ENCODE measurements at regions not wholly inside any gene's neighbourhood (a gene's known extent, or its start where the extent isn't known, plus 50 kb on each side); places are given as distances from the start of the nearest gene placed in this dataset.
A peak's percentile ranks its signal among the peaks of the same experiment; 100 is the strongest.
"Not testable (repeated sequence)": the region's sequence is repeated elsewhere in the genome, so short reads cannot be mapped to it uniquely, and the experiment has no call there.

DNA sequence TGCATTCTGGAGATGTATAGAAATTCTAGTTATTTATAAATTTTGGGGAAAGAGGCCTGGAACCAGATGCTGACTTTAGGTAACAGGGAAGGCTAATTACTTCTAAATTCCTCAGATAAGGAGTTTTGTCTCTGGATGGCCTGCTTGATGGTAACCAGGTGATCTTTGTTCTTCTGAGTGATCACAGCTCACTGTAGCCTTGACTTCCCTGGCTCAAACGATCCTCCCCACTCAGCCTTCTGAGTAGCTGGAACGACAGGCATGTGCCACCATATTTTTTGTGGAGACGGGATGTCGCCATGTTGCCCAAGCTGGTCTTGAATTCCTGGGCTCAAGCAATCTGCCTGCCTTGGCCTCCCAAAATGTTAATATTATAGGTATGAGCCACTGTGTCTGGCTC lies 54.4 kb upstream of the MSH6 start:
- H3K4me3 Mint-ChIP-seq: no peak overlapping the region
- H3K36me3 Mint-ChIP-seq (ENCODE audit: insufficient read depth): no peaks in the 10 kb centered on the region
- no peaks in the 10 kb centered on the region for H3K27me3 Mint-ChIP-seq
- no peaks in the 10 kb centered on the region for H3K9me3 Mint-ChIP-seq
- ATAC-seq (replicated peaks; ENCODE audit: extremely low read depth, poor library complexity, severe bottlenecking) (no peak), DNase-seq (ENCODE audit: low spot score in 2 of 2) (no peak)
- no peak overlapping the region for H3K27ac Mint-ChIP-seq (ENCODE audit: low read depth)
- H3K4me1 Mint-ChIP-seq: no peaks in the 10 kb centered on the region

DNA sequence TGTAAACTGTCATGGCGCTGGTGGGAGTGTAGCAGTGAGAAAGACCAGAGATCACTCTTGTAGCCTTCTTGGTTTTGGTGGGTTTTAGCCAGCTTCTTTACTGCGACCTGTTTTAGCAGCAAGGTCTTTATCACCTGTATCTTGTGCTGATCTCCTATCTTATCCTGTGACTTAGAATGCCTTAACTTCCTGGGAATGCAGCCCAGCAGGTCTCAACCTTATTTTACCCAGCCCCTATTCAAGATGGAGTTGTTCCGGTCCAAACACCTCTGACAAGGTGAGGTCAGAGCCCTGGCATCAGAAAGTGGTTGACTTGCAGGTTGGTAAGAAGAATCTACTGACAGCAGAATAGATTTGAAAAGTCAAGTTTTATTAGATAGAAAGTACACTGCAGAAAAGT lies 55.0 kb upstream of the MSH6 start:
- no peak for ATAC-seq (replicated peaks; ENCODE audit: extremely low read depth, poor library complexity, severe bottlenecking)
- H3K9me3 Mint-ChIP-seq: no peaks in the 10 kb centered on the region
- no peak for DNase-seq (ENCODE audit: low spot score in 2 of 2)
- no peak overlapping the region for H3K4me3 Mint-ChIP-seq
- no peaks in the 10 kb centered on the region for H3K27me3 Mint-ChIP-seq
- H3K36me3 Mint-ChIP-seq (ENCODE audit: insufficient read depth): no peaks in the 10 kb centered on the region
- no peaks in the 10 kb centered on the region for H3K4me1 Mint-ChIP-seq
- H3K27ac Mint-ChIP-seq (ENCODE audit: low read depth): no peak overlapping the region

DNA sequence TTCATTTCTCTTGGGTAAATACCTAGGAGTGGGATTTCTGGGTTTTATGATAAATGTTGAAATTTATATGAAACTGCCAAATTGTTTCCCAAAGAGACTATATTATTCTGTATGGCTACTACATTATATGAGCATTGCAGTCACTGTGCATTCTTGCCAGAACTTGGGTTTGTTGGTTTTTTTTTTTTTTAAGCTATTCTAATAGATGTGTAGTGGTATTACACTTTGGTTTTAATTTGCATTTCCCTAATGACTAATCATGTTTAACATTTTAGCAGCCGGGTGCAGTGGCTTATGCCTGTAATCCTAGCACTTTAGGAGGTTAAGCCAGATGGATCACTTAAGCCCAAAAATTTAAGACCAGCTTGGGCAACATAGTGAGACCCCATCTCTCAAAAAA lies 56.0 kb upstream of the MSH6 start:
- H3K4me1 Mint-ChIP-seq; ATAC-seq (replicated peaks; ENCODE audit: extremely low read depth, poor library complexity, severe bottlenecking); H3K27ac Mint-ChIP-seq (ENCODE audit: low read depth); H3K27me3 Mint-ChIP-seq; H3K4me3 Mint-ChIP-seq; DNase-seq (ENCODE audit: low spot score in 2 of 2); H3K9me3 Mint-ChIP-seq; H3K36me3 Mint-ChIP-seq (ENCODE audit: insufficient read depth): not testable (repeated sequence)

DNA sequence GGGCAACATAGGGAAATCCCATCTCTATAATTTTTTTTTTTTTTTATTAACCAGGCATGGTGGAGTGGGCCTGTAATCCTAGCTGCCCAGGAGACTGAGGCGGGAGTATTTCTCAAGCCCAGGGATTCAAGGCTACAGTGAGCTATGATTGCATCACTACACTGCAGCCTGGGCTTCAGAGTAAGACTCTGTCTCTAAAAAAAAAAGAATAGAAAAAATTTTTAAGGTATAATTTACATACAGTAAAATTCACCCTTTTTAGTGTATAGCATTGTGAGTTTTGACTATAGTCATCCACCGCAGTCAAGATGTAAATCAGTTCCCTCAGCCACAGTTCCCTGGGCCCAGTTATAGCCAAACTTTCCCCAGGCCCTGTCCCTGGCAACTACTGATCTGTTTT lies 57.1 kb upstream of the MSH6 start:
- ATAC-seq (replicated peaks; ENCODE audit: extremely low read depth, poor library complexity, severe bottlenecking) (no peak), DNase-seq (ENCODE audit: low spot score in 2 of 2) (no peak)
- Mint-ChIP-seq H3K4me3 (no peak overlapping the region), H3K27ac (ENCODE audit: low read depth) (no peak overlapping the region), H3K9me3 (no peaks in the 10 kb centered on the region), H3K36me3 (ENCODE audit: insufficient read depth) (no peaks in the 10 kb centered on the region), H3K4me1 (no peaks in the 10 kb centered on the region), H3K27me3 (no peaks in the 10 kb centered on the region)

DNA sequence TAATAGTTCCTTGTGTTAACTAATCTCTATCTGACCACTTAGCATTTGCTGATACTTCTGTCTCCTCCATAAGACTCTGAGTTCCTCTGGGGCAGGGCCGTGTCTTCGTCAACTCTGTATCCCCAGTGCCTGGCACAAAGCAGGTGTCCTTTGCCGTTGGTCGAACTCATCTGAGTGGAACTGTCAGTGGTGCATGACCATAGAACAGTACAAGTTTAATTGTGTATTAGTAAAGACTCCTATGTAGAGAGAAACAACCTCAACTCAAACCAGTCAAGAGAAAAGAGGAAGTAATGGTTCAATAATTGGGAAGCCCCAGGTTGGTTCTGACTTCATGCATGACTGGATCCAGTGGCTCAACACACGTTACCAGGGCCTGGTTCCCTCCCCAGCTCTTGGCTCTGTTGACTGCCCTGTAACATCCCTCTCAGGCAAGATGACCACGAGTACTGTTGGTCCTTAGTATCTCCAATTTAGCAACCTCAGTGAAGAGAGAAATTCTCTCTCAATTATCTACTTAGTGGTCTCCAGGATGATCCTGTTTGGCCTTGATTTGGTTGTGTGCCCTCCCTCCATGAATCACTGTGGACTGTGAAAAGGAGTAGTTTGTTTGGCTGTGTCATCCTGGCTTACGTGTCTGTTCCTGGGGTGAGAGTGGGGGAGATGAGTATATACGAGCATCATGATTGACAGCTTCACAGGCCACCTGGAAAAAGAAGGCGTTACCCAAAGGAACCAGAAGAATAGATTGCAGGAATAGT lies 58.5 kb upstream of the MSH6 start:
- H3K9me3 Mint-ChIP-seq: no peaks in the 10 kb centered on the region
- no peak for DNase-seq (ENCODE audit: low spot score in 2 of 2)
- H3K4me3 Mint-ChIP-seq: no peak overlapping the region
- H3K27ac Mint-ChIP-seq (ENCODE audit: low read depth): no peak overlapping the region
- no peaks in the 10 kb centered on the region for H3K27me3 Mint-ChIP-seq
- ATAC-seq (replicated peaks; ENCODE audit: extremely low read depth, poor library complexity, severe bottlenecking): peak; percentile 66
- H3K4me1 Mint-ChIP-seq: no peaks in the 10 kb centered on the region
- no peaks in the 10 kb centered on the region for H3K36me3 Mint-ChIP-seq (ENCODE audit: insufficient read depth)

DNA sequence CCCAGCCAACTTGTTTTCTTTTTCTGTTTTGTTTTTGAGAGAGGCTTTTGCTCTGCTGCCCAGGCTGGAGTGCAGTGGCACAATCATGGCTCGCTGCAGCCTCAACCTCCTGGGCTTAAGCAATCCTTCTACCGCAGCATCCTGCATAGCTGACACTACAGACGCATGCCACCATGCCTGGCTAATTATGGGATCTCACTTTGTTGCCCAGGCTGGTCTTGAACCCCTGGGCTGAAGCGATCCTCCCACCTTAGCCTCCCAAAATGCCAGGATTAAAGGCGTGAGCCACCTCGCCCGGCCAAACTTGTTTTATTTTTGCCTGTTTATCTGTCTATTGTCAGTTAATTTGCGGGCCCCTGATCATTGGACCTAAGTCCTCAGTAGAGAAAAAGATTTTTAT lies 61.6 kb upstream of the MSH6 start:
- DNase-seq (ENCODE audit: low spot score in 2 of 2) (no peak), ATAC-seq (replicated peaks; ENCODE audit: extremely low read depth, poor library complexity, severe bottlenecking) (no peak)
- no peaks in the 10 kb centered on the region for H3K27me3 Mint-ChIP-seq
- H3K9me3 Mint-ChIP-seq: no peaks in the 10 kb centered on the region
- no peak overlapping the region for H3K4me3 Mint-ChIP-seq
- no peaks in the 10 kb centered on the region for H3K36me3 Mint-ChIP-seq (ENCODE audit: insufficient read depth)
- no peak overlapping the region for H3K27ac Mint-ChIP-seq (ENCODE audit: low read depth)
- no peaks in the 10 kb centered on the region for H3K4me1 Mint-ChIP-seq

DNA sequence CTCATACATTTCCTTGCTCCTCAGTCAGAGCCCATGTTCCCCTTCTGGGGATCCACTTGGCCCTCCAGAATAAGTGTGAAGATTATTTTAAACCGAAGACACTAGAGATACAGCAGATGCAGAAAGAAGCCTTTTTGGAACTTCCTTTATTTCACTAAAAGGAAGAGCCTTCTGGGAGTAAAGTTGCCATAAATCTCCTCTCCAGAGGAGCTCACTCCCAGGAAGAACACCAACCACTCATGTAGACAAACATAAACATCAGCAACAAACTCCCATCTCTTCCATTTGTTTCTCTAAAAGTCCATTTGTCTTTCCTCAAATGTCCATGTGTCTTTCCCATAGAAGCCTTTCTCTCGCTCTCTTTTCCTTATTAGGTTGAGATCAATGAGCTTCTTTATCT lies 62.4 kb upstream of the MSH6 start:
- no peaks in the 10 kb centered on the region for H3K9me3 Mint-ChIP-seq
- H3K27me3 Mint-ChIP-seq: no peaks in the 10 kb centered on the region

DNA sequence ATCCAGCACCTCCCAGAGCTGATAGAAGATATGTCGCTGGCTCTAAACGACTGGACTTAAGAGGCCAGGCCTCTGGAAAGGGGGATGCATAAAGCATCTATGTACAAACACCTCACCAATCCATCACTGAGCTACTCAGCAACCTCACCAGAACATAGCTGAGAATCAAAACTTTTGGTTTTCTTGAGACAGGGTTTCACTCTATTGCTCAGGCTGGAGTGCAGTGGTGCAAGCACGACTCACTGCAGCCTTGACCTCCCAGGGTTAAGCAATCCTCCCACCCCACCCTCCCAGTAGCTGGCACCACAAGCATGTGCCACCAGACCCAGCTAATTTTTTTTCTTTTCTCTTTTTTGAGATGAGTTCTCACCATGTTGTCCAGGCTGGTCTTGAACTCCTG lies 62.9 kb upstream of the MSH6 start:
- H3K9me3 Mint-ChIP-seq: no peaks in the 10 kb centered on the region
- H3K4me3 Mint-ChIP-seq: no peak overlapping the region
- no peak for ATAC-seq (replicated peaks; ENCODE audit: extremely low read depth, poor library complexity, severe bottlenecking)
- no peak for DNase-seq (ENCODE audit: low spot score in 2 of 2)
- H3K4me1 Mint-ChIP-seq: no peaks in the 10 kb centered on the region
- no peak overlapping the region for H3K27ac Mint-ChIP-seq (ENCODE audit: low read depth)
- H3K27me3 Mint-ChIP-seq: no peaks in the 10 kb centered on the region
- H3K36me3 Mint-ChIP-seq (ENCODE audit: insufficient read depth): no peaks in the 10 kb centered on the region

More for the DNA sequence above, 62.4 kb upstream of the MSH6 start:
- Mint-ChIP-seq H3K4me3 (no peak overlapping the region), H3K36me3 (ENCODE audit: insufficient read depth) (no peaks in the 10 kb centered on the region), H3K4me1 (no peaks in the 10 kb centered on the region), H3K27ac (ENCODE audit: low read depth) (no peak overlapping the region)
- ATAC-seq (replicated peaks; ENCODE audit: extremely low read depth, poor library complexity, severe bottlenecking): no peak
- no peak for DNase-seq (ENCODE audit: low spot score in 2 of 2)

DNA sequence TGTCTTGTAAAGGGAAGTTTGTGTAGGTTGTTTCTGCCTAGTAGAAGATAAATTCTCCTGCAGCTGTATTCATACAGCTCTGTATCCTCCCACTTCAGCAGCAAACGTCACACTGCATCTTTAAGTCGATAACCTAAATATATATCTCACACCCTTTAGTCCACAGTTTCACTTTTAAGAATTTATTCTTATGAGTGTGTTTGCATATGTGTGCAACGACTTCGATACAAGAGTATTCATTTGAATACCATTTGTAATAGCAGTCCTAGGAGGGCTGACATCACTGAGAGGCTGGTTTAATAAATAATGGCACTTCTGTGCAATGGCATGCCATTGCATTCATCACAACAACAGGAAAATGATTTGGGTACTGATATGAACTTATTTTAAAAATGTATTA lies 63.8 kb upstream of the MSH6 start:
- Mint-ChIP-seq H3K9me3 (no peaks in the 10 kb centered on the region), H3K27ac (ENCODE audit: low read depth) (peak overlapping the region; percentile 16), H3K4me1 (no peaks in the 10 kb centered on the region), H3K36me3 (ENCODE audit: insufficient read depth) (no peaks in the 10 kb centered on the region), H3K27me3 (no peaks in the 10 kb centered on the region), H3K4me3 (no peak overlapping the region)
- no peak for ATAC-seq (replicated peaks; ENCODE audit: extremely low read depth, poor library complexity, severe bottlenecking)
- no peak for DNase-seq (ENCODE audit: low spot score in 2 of 2)

DNA sequence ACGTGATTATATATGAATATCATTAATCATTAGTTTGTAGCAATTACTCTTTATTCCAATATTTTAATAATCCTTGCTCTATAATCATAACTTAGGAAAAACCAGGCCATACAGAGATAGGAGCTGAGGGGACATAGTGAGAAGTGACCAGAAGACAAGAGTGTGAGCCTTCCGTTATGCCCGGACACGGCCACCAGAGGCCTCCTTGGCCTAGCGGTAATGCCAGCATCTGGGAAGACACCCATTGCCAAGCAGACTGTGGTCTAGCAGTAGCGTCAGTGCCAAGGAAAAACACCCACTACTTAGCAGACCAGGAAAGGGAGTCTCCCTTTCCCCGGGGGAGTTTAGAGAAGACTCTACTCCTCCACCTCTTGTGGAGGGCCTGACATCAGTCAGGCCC lies 66.6 kb upstream of the MSH6 start:
- H3K4me3 Mint-ChIP-seq; ATAC-seq (replicated peaks; ENCODE audit: extremely low read depth, poor library complexity, severe bottlenecking); H3K9me3 Mint-ChIP-seq; H3K27me3 Mint-ChIP-seq; H3K4me1 Mint-ChIP-seq; H3K36me3 Mint-ChIP-seq (ENCODE audit: insufficient read depth); DNase-seq (ENCODE audit: low spot score in 2 of 2); H3K27ac Mint-ChIP-seq (ENCODE audit: low read depth): not testable (repeated sequence)

DNA sequence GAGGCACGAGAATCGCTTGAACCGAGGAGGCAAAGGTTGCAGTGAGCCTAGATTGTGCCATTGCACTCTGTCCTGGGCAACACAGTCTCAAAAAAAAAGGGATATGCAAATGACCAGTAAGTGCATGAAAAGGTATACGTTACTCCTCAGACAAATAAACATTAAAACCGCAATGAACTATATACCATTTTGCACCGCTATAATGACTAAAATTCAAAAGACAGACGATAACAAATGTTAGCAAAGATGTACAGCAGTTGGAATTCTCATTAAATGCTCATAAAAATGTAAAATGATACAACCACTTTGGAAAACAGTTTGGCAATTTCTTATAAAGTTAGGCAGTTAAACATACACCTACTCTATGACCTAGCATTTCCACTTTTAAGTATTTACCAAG lies 67.4 kb upstream of the MSH6 start:
- no peaks in the 10 kb centered on the region for H3K9me3 Mint-ChIP-seq
- no peaks in the 10 kb centered on the region for H3K27me3 Mint-ChIP-seq
- no peak for DNase-seq (ENCODE audit: low spot score in 2 of 2)
- H3K36me3 Mint-ChIP-seq (ENCODE audit: insufficient read depth): no peaks in the 10 kb centered on the region
- H3K4me3 Mint-ChIP-seq: no peak overlapping the region
- ATAC-seq (replicated peaks; ENCODE audit: extremely low read depth, poor library complexity, severe bottlenecking): no peak
- no peaks in the 10 kb centered on the region for H3K4me1 Mint-ChIP-seq
- no peak overlapping the region for H3K27ac Mint-ChIP-seq (ENCODE audit: low read depth)

DNA sequence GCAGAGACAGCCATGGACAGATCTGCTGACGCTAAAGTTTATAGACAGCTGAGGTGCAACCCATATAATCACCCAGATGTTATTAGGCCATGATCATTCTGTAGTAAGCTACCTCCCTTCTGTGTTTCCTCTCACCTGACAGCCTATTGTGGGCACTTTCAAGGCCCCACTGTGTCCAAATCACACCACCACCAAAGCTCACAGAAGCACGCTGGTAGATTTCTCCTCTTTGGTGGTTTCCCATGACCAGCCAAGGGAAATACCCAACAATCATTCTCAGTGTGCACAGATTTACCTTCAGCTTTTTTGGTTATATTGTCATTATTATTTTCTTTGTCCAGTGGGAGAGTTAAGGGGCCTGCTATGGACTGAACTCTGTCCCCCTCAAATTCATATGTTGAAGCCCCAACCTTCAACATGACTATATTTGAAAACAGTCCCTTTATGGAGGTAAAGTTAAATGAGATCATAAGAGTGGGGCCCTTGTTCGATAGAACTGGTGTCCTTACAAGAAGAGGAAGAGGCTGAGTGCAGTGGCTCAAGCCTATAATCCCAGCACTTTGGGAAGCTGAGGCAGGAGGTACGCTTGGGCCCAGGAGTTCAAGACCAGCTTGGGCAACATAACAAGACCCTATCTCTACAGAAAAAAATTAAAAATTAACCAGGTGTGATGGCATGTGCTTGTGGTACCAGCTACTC lies 74.0 kb upstream of the MSH6 start:
- ATAC-seq (replicated peaks; ENCODE audit: extremely low read depth, poor library complexity, severe bottlenecking) (no peak), DNase-seq (ENCODE audit: low spot score in 2 of 2) (no peak)
- Mint-ChIP-seq H3K4me1 (no peaks in the 10 kb centered on the region), H3K9me3 (no peaks in the 10 kb centered on the region), H3K36me3 (ENCODE audit: insufficient read depth) (peaks cover 2% of the 10 kb centered on the region), H3K4me3 (no peak overlapping the region), H3K27me3 (no peaks in the 10 kb centered on the region), H3K27ac (ENCODE audit: low read depth) (no peak overlapping the region)

DNA sequence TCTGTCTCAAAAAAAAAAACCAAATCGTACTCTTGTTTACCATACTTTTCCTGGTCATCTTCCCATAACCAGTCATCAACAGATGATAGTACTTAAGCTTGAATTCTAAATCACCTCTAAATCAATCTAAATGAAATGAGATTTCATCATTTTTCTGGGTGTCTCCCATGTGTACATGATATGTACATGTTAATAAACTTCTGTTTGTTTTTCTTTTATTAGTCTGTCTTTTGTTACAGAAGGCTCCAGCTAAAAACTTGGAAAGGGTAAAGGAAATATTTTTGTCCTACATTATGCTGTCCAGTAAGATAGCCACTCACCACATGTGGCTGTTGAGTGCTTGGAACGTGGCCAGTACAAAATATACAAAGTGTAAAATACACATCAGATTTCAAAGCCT lies 78.7 kb upstream of the MSH6 start:
- ATAC-seq (replicated peaks; ENCODE audit: extremely low read depth, poor library complexity, severe bottlenecking): no peak
- Mint-ChIP-seq H3K27me3 (no peaks in the 10 kb centered on the region), H3K36me3 (ENCODE audit: insufficient read depth) (peaks cover 2% of the 10 kb centered on the region), H3K9me3 (no peaks in the 10 kb centered on the region), H3K4me1 (no peaks in the 10 kb centered on the region), H3K4me3 (no peak overlapping the region), H3K27ac (ENCODE audit: low read depth) (no peak overlapping the region)
- DNase-seq (ENCODE audit: low spot score in 2 of 2): no peak

All from central memory CD8-positive, alpha-beta T cell (primary cell).